GM18909 (cell line): ENCODE measurements at regions not wholly inside any gene's neighbourhood (a gene's known extent, or its start where the extent isn't known, plus 50 kb on each side); places are given as distances from the start of the nearest gene placed in this dataset.

ENCODE experiments used
- ATAC-seq: cut with Tn5 transposase; IDR thresholded peaks from one replicate; pipeline ENCODE4 v1.9.1; 2021; ENCODE audit warnings: mild to moderate bottlenecking; ENCODE audit not compliant: unreplicated experiment, poor library complexity

DNA sequence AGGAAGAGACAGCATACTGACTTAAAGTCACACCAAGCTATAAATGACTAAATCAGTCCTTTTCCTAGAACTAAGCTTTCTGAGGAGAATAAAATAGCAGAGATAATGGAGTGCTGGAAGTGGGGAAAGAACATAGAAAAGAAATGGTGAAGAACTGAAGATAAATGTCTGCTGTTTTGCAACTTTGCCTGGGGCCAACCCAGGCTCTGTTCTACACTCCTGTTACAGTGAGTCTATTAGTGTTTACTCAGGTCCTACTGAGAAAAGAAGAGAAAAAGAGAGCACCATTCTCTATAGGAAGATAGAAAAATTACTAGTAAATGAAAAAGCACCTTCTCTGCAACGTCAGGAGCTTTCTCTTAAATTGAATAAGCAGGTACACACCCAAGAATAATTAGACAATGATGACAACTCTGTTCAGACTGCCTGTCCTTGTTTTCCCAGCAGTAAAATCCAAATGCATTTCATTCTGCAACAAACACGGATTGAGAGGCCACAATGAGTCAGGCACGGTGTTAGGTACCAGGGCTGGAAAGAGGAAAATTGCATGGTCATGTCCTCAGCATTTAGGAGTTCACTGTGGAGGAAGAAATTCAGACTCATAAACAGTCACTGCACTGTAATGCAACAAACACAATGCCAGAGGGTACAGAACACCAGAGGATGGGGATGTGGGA, 139.4 kb upstream of the CAMK1G start:
- ATAC-seq: no peak

- no peak for ATAC-seq
Observed at GRCh38 chr1:209444961-209445360, 138.6 kb upstream of the CAMK1G start.

- ATAC-seq: no peak
Observed at GRCh38 chr1:209445576-209445975, 137.9 kb upstream of the CAMK1G start.

DNA sequence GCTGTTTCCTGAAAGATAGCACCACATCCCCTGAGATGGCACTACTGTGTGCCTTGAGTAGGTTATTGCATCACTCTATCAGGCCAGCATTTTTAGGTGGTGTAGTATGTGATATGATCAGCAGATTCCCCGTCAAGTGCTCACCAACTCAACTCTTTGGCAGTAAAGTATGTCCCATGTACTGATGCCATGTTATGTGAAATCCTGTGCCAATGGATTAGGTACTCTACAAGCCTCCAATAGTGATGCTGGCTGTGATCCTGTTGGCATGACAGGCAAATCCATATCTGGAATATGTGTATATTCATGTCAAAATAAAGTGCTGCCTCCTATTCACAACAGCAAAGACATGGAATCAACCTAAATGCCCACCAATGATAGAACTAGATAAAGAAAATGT, 137.2 kb upstream of the CAMK1G start:
- ATAC-seq: no peak

DNA sequence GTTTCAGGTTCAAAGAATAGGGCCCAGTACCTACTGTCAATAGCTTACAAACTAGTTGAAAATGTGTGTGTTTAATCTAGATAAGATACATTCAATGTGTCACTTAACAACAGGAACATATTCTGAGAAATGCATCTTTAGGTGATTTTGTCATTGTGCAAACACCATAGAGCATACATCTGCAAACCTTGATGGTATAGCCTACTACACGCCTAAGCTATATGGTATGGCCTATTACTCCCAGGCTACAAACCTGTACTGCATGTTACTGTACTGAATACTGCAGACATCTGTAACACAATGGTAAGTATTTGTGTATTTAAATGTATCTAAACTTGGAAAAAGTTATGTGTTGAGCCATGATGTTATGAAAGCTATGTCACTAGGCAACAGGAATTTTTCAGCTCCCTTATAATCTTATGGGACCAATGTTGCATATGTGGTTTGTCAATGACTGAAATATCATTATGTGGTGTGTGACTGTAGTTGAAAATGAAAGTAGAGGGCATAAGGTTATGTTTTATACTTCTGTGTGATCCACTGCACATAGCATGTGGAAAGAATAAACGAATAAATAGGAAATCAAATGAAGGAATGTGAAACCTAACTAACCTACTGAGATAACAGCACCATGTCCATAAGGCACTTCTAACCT, 129.0 kb upstream of the CAMK1G start:
- no peak for ATAC-seq

GRCh38 chr1:209455145-209455544, 128.4 kb upstream of the CAMK1G start:
- no peak for ATAC-seq

DNA sequence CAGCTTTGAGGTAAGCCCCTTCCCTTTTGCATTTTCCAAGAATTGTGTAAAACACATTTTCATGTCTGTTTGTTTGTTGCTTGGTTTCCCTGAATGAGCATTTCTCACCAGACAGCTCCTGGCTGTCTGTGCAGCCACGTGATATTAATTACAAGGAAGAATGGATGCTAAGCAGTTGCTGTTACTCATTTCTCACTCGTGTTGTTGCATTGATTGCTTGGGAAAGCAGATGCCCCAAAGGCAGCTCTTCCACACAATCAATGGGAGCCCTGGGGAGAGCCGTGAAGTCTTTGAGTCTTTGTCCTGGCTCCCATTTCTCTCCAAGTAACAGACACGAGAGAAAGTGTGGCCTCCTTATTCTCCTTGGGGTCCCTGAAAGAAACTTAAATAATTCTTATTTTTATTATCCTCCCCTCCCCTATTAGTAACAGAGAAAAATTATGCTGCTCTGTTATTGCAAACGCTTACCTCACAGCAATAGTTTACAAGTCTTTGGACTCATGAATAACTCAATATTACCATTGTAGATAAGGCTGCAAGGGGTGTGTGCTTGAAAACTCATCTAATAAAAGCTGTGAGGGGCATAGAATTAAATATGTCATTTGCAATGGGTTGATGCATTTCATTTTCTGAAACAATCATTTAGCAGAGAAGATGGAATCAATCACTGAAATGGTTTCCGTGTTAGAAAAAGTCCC, 127.7 kb upstream of the CAMK1G start:
- ATAC-seq: no peak

DNA sequence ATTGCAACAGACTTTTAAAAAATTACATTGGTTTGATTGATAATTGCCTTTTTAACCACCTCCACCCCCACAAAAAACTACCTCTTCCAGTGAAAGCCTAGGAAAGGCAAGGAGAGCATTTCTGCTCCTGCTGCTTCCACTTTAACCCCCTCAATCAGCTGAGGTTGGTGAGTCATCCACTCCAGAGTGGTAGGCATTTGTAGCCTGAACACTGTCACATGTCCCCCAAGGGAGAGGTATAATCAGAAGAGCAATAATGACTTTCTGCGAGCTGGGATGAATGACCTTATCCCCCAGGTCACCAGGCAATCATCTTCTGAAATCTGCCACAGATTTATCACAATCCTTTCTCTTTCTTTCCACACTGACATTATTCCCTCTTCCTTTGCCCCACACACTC, 126.6 kb upstream of the CAMK1G start:
- no peak for ATAC-seq

DNA sequence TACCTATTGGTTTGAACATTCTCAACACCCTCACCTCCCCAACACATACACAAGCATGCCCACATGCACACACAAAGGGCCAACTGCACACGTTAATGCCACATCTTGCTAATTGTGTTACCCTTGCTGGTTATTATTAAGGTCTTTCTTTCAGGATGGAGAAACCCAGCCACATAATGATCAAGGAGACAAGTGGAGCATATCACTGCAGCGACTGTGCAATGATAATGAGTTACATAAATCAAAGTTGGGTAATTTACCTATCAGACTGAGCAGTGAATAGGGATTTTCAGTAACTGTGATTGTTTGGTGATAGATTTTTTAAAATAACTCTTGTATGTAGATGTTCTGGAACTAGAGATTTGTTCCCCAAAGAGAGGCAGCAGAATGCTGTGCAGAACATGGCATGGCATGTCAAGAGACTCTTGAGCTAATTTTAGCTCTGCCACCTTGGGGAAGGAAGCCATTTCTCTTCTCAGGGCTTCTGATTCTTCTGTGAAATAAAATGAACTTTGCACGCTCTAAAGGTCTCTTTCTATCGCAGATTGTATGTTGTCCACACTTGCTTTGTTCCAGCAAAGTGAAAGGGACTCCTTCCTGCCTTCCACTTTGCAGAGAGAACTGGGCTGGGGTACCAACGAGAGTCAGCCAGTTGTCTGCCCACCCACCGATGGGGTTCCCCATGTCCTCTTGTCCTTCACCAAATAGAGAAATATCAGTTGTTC, 126.0 kb upstream of the CAMK1G start:
- ATAC-seq: no peak

DNA sequence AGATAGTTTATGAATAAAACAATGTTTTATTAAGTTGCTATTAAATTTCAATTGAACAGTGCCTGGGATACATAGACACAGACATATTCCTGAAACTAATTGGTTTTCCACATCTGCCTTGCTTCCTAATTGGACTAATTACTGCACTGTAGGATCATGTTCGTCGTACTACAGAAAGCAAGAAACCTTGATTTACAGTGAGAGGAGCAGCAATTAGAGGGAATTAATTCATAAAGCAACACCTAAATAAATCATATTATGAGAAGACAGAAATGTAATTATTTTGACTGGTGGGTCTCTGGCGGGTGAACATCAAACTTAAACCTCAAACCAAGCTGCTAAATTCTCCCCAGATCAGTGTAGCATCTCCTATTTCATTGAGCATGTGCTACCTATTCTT, 124.6 kb upstream of the CAMK1G start:
- ATAC-seq: no peak

GRCh38 chr1:209461168-209461567, 122.3 kb upstream of the CAMK1G start:
- no peak for ATAC-seq

- ATAC-seq: no peak
Observed at GRCh38 chr1:209462433-209462832, 121.1 kb upstream of the CAMK1G start.

GRCh38 chr1:209463441-209463840, 120.1 kb upstream of the CAMK1G start:
- no peak for ATAC-seq

GRCh38 chr1:209473025-209473424, 110.5 kb upstream of the CAMK1G start:
- no peak for ATAC-seq

GRCh38 chr1:209480345-209480744, 103.2 kb upstream of the CAMK1G start:
- ATAC-seq: no peak

DNA sequence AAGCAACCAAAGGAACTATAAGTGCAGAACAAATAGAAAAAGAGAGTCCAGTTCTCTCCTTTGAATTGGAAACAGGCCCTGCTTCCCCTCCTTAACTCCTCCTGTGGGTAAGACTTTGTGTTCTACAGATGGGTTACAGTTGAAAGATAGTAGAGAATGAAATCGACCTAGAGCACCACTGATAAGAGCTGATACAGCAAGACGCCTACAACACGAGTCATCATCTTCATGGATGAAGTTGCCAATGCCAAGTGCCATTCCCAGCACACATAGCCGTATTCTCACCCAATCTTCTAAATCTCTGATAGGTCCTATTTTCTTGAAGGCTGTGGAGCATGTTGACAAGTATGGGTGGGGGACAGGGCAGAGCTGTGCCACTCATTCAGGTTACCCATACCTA, 99.8 kb upstream of the CAMK1G start:
- no peak for ATAC-seq

DNA sequence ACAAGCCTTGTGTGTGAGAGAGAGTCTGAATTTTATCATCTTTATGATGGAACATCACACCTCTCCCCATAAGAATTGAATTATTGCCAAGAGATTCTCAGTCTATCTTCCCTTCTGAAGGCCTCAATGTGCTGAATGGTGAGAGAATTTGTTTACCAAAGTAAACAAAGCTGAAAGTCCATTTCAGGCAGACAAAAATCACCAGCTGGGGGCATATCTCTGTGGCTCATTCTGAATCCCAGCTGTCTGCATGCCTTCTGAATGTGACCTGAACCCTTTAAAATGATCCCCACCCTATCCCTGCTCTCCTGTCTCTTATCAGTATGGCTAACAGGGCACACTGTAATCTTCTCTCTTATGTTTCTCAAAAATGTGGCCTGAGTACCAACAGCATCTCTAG, 99.1 kb upstream of the CAMK1G start:
- no peak for ATAC-seq

- ATAC-seq: no peak
Observed at GRCh38 chr1:209485167-209485566, 98.3 kb upstream of the CAMK1G start.

DNA sequence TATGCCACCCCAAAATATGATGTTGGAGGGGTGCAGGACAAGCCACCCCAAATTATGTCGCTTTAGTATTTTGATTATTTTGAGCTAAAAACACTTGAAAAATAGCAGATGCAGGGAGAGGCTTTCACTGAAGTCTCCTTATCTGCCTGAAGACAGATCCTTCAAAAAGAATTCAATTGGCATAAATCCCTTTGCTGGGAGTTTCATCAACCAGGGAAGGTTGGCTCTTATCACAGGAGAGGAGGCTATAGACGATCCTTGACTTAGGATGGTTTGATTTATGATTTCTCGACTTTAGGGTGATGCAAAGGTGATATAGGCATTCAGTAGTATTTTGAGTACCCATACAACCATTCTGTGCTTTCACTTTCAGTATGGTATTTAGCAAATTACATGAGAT, 97.8 kb upstream of the CAMK1G start:
- ATAC-seq: no peak

- ATAC-seq: no peak
Observed at GRCh38 chr1:209486861-209487593, 96.5 kb upstream of the CAMK1G start.
